ENCODE measurements at regions not wholly inside any gene's neighbourhood (a gene's known extent, or its start where the extent isn't known, plus 50 kb on each side); places are given as distances from the start of the nearest gene placed in this dataset.

GRCh38 chr3:181133832-181134231 is 144.3 kb upstream of the DNAJC19 start:
- TF ChIP-seq POLR2AphosphoS5 (IDR thresholded peaks at IDR 0.05; ENCODE audit: low read depth, low read length): no peak
- no peak for TF ChIP-seq SIN3A (IDR thresholded peaks at IDR 0.05; ENCODE audit: borderline replicate concordance, insufficient read depth, low read length)
- TF ChIP-seq TAF1 (IDR thresholded peaks at IDR 0.05; ENCODE audit: borderline replicate concordance, insufficient read depth, low read length): no peak

Data from PFSK-1 (cell line).